NCI-H128 (cell line): ENCODE measurements at regions not wholly inside any gene's neighbourhood (a gene's known extent, or its start where the extent isn't known, plus 50 kb on each side); places are given as distances from the start of the nearest gene placed in this dataset.
"Not testable (repeated sequence)": the region's sequence is repeated elsewhere in the genome, so short reads cannot be mapped to it uniquely, and the experiment has no call there.

Experiments
- DNase-seq: peaks from one replicate; lab custom pipeline; 2025; ENCODE audit not compliant: unreplicated experiment; lab: John Stamatoyannopoulos, UW

GRCh38 chr14:21788687-21789086 is 115.1 kb upstream of the OR4E1 start:
- not testable (repeated sequence) for DNase-seq

GRCh38 chr14:21787242-21787641 is 113.6 kb upstream of the OR4E1 start:
- DNase-seq, result not testable (repeated sequence)

- DNase-seq, result no peak
Observed at GRCh38 chr14:21781543-21781942, 107.9 kb upstream of the OR4E1 start.

GRCh38 chr14:21780429-21781084 is 106.9 kb upstream of the OR4E1 start:
- DNase-seq, result no peak

- DNase-seq, result no peak
Observed at GRCh38 chr14:21771671-21772070, 98.1 kb upstream of the OR4E1 start.

GRCh38 chr14:21768875-21769257 is 95.2 kb upstream of the OR4E1 start:
- no peak for DNase-seq

GRCh38 chr14:21768116-21768874 is 94.7 kb upstream of the OR4E1 start:
- no peak for DNase-seq

GRCh38 chr14:21760360-21760759 is 86.7 kb upstream of the OR4E1 start:
- DNase-seq, result not testable (repeated sequence)

GRCh38 chr14:21749306-21749868 is 75.8 kb upstream of the OR4E1 start:
- DNase-seq, result no peak

- DNase-seq, result no peak
Observed at GRCh38 chr14:21748869-21749303, 75.3 kb upstream of the OR4E1 start.

GRCh38 chr14:21735639-21736307 is 62.2 kb upstream of the OR4E1 start:
- no peak for DNase-seq

- no peak for DNase-seq
Observed at GRCh38 chr14:21735200-21735599, 61.6 kb upstream of the OR4E1 start.

- DNase-seq, result peak; percentile 22
Observed at GRCh38 chr14:21734457-21735074, 60.9 kb upstream of the OR4E1 start.

- DNase-seq, result no peak
Observed at GRCh38 chr14:21729703-21730233, 56.1 kb upstream of the OR4E1 start.

GRCh38 chr14:21725250-21725649 is 51.6 kb upstream of the OR4E1 start:
- no peak for DNase-seq

- DNase-seq, result no peak
Observed at GRCh38 chr14:21724090-21724973, 50.7 kb upstream of the OR4E1 start.

- no peak for DNase-seq
Observed at GRCh38 chr14:21723431-21724045, 49.9 kb upstream of the OR4E1 start.
